Activated T-helper 1 cell treated with anti-CD3 and anti-CD28 coated beads, Interleukin-12 subunit alpha, Interleukin-12 subunit beta, Interleukin-2, Interleukin-4 antibody, amounts not matched to agents 30 ng/mL and 10 ng/mL and 1 ng/mL, durations not matched to agents 14 hours and 24 hours and 36 hours (primary cell): ENCODE measurements at regions not wholly inside any gene's neighbourhood (a gene's known extent, or its start where the extent isn't known, plus 50 kb on each side); places are given as distances from the start of the nearest gene placed in this dataset.

ENCODE experiments used
- DNase-seq: peaks from one replicate; pipeline ENCODE4 v3.0.0; 2021; ENCODE audit warnings: low spot score
- H3K27ac Mint-ChIP-seq: one replicate; pipeline ENCODE4 v1.8.0; 2021; ENCODE audit warnings: mild to moderate bottlenecking, mixed read lengths
- H3K27me3 Mint-ChIP-seq: one replicate; pipeline ENCODE4 v1.8.0; 2022; ENCODE audit warnings: mild to moderate bottlenecking, moderate library complexity, mixed read lengths; ENCODE audit not compliant: insufficient read depth
- H3K36me3 Mint-ChIP-seq: one replicate; pipeline ENCODE4 v1.8.0; 2021; ENCODE audit warnings: low read depth, mixed read lengths
- H3K4me1 Mint-ChIP-seq: one replicate; pipeline ENCODE4 v1.8.0; 2021; ENCODE audit warnings: low read depth, mixed read lengths
- H3K4me3 Mint-ChIP-seq: one replicate; pipeline ENCODE4 v1.8.0; 2021; ENCODE audit warnings: mild to moderate bottlenecking, moderate library complexity, mixed read lengths
- H3K9me3 Mint-ChIP-seq: one replicate; pipeline ENCODE4 v1.8.0; 2021; ENCODE audit warnings: mixed read lengths
- intact Hi-C: fragments of 100-400 bp; cut with micrococcal nuclease; formaldehyde crosslinking; loops from one replicate; pipeline ENCODE4 v1.15.1; 2024

- DNase-seq, result no peak
- no peaks in the 10 kb centered on the region for H3K36me3 Mint-ChIP-seq
- intact Hi-C loops, result no loop called here
- no peaks in the 10 kb centered on the region for H3K4me1 Mint-ChIP-seq
- H3K9me3 Mint-ChIP-seq, result no peaks in the 10 kb centered on the region
- H3K27ac Mint-ChIP-seq, result no peak overlapping the region
- H3K4me3 Mint-ChIP-seq, result no peak overlapping the region
- H3K27me3 Mint-ChIP-seq, result peaks cover 7% of the 10 kb centered on the region
These were observed 127.9 kb upstream of the DOCK10 start for GRCh38 chr2:225170162-225170561.

GRCh38 chr2:225169396-225169795, 127.1 kb upstream of the DOCK10 start:
- Mint-ChIP-seq H3K27ac (no peak overlapping the region), H3K4me3 (no peak overlapping the region), H3K27me3 (peaks cover 11% of the 10 kb centered on the region), H3K36me3 (no peaks in the 10 kb centered on the region), H3K9me3 (no peaks in the 10 kb centered on the region), H3K4me1 (no peaks in the 10 kb centered on the region)
- intact Hi-C loops, result no loop called here
- no peak for DNase-seq

- intact Hi-C loops, result no loop called here
- H3K4me3 Mint-ChIP-seq, result no peak overlapping the region
- H3K36me3 Mint-ChIP-seq, result no peaks in the 10 kb centered on the region
- no peak for DNase-seq
- H3K9me3 Mint-ChIP-seq, result no peaks in the 10 kb centered on the region
- no peak overlapping the region for H3K27ac Mint-ChIP-seq
- no peaks in the 10 kb centered on the region for H3K4me1 Mint-ChIP-seq
- H3K27me3 Mint-ChIP-seq, result peaks cover 8% of the 10 kb centered on the region
These were observed 122.8 kb upstream of the DOCK10 start for GRCh38 chr2:225165052-225165451.

- intact Hi-C loops, result no loop called here
- Mint-ChIP-seq H3K36me3 (no peaks in the 10 kb centered on the region), H3K9me3 (no peaks in the 10 kb centered on the region), H3K4me1 (no peaks in the 10 kb centered on the region), H3K27ac (no peak overlapping the region), H3K27me3 (peaks cover 8% of the 10 kb centered on the region), H3K4me3 (no peak overlapping the region)
- no peak for DNase-seq
These were observed 122.3 kb upstream of the DOCK10 start for GRCh38 chr2:225164401-225165050.

- Mint-ChIP-seq H3K4me1 (no peaks in the 10 kb centered on the region), H3K4me3 (no peak overlapping the region), H3K27ac (no peak overlapping the region), H3K9me3 (no peaks in the 10 kb centered on the region), H3K27me3 (peaks cover 6% of the 10 kb centered on the region), H3K36me3 (no peaks in the 10 kb centered on the region)
- intact Hi-C loops, result loop anchor here (10.0 kb wide), 1 partner anchor 554 kb away; no protein-coding TSS in a partner anchor
- DNase-seq, result no peak
These were observed 116.1 kb upstream of the DOCK10 start for GRCh38 chr2:225158360-225158759.

- H3K27me3 Mint-ChIP-seq, result peaks cover 6% of the 10 kb centered on the region
- no peaks in the 10 kb centered on the region for H3K36me3 Mint-ChIP-seq
- intact Hi-C loops, result loop anchor here (10.0 kb wide), 1 partner anchor 552 kb away; no protein-coding TSS in a partner anchor
- no peak for DNase-seq
- H3K4me3 Mint-ChIP-seq, result no peak overlapping the region
- no peaks in the 10 kb centered on the region for H3K9me3 Mint-ChIP-seq
- H3K27ac Mint-ChIP-seq, result no peak overlapping the region
- no peaks in the 10 kb centered on the region for H3K4me1 Mint-ChIP-seq
These were observed 114.7 kb upstream of the DOCK10 start for GRCh38 chr2:225156853-225157451.

GRCh38 chr2:225140723-225141122, 98.5 kb upstream of the DOCK10 start:
- no peak overlapping the region for H3K27ac Mint-ChIP-seq
- intact Hi-C loops, result no loop called here
- peaks cover 2% of the 10 kb centered on the region for H3K27me3 Mint-ChIP-seq
- H3K4me1 Mint-ChIP-seq, result no peaks in the 10 kb centered on the region
- H3K9me3 Mint-ChIP-seq, result no peaks in the 10 kb centered on the region
- no peak for DNase-seq
- no peaks in the 10 kb centered on the region for H3K36me3 Mint-ChIP-seq
- no peak overlapping the region for H3K4me3 Mint-ChIP-seq

- intact Hi-C loops, result no loop called here
- no peak for DNase-seq
- no peaks in the 10 kb centered on the region for H3K9me3 Mint-ChIP-seq
- H3K4me3 Mint-ChIP-seq, result no peak overlapping the region
- no peaks in the 10 kb centered on the region for H3K4me1 Mint-ChIP-seq
- H3K36me3 Mint-ChIP-seq, result no peaks in the 10 kb centered on the region
- peaks cover 2% of the 10 kb centered on the region for H3K27me3 Mint-ChIP-seq
- H3K27ac Mint-ChIP-seq, result no peak overlapping the region
These were observed 95.7 kb upstream of the DOCK10 start for GRCh38 chr2:225137971-225138370.

GRCh38 chr2:225136552-225136951, 94.3 kb upstream of the DOCK10 start:
- H3K27ac Mint-ChIP-seq, result no peak overlapping the region
- no peak overlapping the region for H3K4me3 Mint-ChIP-seq
- DNase-seq, result no peak
- no peaks in the 10 kb centered on the region for H3K36me3 Mint-ChIP-seq
- H3K27me3 Mint-ChIP-seq, result peaks cover 2% of the 10 kb centered on the region
- no peaks in the 10 kb centered on the region for H3K4me1 Mint-ChIP-seq
- intact Hi-C loops, result no loop called here
- H3K9me3 Mint-ChIP-seq, result no peaks in the 10 kb centered on the region

- H3K9me3 Mint-ChIP-seq, result no peaks in the 10 kb centered on the region
- no peak overlapping the region for H3K27ac Mint-ChIP-seq
- no peaks in the 10 kb centered on the region for H3K36me3 Mint-ChIP-seq
- no peak for DNase-seq
- no peak overlapping the region for H3K4me3 Mint-ChIP-seq
- intact Hi-C loops, result loop anchor here (5.0 kb wide), 1 partner anchor 150 kb away; no protein-coding TSS in a partner anchor
- peaks cover 3% of the 10 kb centered on the region for H3K27me3 Mint-ChIP-seq
- no peaks in the 10 kb centered on the region for H3K4me1 Mint-ChIP-seq
These were observed 89.6 kb upstream of the DOCK10 start for GRCh38 chr2:225131898-225132297.

- Mint-ChIP-seq H3K4me3 (no peak overlapping the region), H3K27ac (no peak overlapping the region), H3K9me3 (no peaks in the 10 kb centered on the region), H3K36me3 (no peaks in the 10 kb centered on the region), H3K4me1 (no peaks in the 10 kb centered on the region), H3K27me3 (peaks cover 3% of the 10 kb centered on the region)
- intact Hi-C loops, result loop anchor here (5.0 kb wide), 1 partner anchor 152 kb away; no protein-coding TSS in a partner anchor
- no peak for DNase-seq
These were observed 87.8 kb upstream of the DOCK10 start for GRCh38 chr2:225130093-225130492.

GRCh38 chr2:225124311-225125017, 82.2 kb upstream of the DOCK10 start:
- intact Hi-C loops, result no loop called here
- Mint-ChIP-seq H3K9me3 (no peaks in the 10 kb centered on the region), H3K36me3 (no peaks in the 10 kb centered on the region), H3K27me3 (peaks cover 3% of the 10 kb centered on the region), H3K27ac (no peak overlapping the region), H3K4me1 (no peaks in the 10 kb centered on the region), H3K4me3 (no peak overlapping the region)
- DNase-seq, result no peak
